Fibroblast of upper back skin (primary cell): ENCODE measurements at regions not wholly inside any gene's neighbourhood (a gene's known extent, or its start where the extent isn't known, plus 50 kb on each side); places are given as distances from the start of the nearest gene placed in this dataset.

Experiments used
- DNase-seq: peaks from one replicate; pipeline ENCODE4 v3.0.0-alpha.2; 2013

DNA sequence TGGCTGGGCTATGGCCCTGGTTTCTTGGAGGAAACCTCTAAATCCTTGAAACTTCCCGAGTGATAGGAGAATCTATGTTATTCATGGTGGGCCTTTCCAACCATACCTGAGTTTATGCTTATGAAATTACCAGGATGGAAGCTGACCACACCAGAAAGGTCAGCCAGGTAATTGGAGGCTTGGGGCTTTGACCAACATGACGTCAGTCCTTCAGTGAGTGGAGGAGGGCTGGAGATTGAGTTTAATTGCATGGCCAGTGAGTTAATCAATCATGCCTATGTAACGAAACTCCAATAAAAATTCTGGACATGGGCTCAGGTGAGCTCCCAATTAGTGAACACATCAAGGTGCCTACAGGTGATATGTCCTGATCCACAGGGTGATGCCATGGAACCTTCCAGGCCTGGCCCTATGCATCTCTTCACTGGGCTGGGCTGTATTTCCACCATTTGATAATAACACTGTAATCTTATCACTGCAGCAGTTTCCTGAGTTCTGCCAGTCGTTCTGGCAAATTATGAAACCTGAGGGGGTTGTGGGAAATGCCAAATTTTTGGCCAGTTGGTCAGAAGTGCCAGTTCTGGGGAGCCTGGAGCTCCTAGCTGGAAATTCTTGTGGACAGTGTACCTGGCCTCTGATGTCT lies 106.5 kb downstream of the CDH26 start:
- DNase-seq = no peak

DNA sequence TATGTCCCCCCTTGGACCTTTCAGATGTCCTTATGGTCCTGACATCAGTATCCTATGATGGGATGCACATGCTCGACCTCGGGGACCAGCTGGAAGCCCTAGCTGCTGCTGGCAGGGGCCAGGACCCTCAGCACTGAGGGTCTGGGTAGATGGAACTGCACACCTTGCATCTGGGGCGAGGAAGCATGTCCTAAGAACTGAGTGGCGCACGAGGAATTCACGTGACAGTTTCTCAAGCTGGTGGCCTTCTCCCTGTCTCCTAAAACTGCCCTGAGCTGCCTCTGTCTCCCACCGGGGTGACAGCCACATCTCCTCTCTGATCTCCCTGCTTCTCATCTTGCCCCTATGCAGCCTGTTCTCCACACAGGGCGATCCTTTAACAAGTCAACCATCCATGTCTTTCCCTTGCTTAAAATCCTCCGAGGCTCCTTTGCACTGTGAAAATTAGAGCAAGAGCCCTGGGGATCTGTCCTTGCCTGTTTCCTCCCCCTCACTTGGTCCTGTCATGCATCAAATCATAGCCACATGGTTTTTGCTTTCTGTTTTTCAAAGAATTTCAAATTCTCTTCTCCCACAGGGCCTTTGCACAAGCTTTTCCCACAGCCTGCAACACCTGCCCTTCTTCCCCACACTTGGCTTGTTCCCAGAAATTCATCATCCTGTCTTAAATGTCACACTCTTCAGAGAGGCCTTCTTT lies 107.7 kb downstream of the CDH26 start:
- DNase-seq = no peak

GRCh38 chr20:60066438-60066823 lies 108.2 kb downstream of the CDH26 start:
- DNase-seq = no peak

DNA sequence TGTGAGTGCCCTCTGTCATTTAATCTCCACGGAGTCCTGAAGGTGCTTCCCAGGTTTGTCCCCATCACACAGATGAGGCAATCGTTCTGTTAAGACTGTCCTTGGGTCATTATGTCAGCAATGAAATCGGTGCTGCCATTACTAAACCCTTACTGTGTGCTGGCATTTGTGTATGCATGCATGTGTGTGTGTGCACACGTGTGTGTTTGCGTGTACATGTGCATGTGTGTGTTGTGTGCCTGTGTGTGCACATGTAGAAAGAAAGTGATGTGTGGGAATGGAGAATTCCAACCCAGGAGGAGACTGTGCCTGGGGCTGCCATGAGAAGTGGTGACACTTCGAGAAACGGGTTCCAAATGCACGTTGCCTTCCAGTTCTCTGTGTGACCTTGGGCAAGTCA lies 110.3 kb downstream of the CDH26 start:
- DNase-seq = no peak

DNA sequence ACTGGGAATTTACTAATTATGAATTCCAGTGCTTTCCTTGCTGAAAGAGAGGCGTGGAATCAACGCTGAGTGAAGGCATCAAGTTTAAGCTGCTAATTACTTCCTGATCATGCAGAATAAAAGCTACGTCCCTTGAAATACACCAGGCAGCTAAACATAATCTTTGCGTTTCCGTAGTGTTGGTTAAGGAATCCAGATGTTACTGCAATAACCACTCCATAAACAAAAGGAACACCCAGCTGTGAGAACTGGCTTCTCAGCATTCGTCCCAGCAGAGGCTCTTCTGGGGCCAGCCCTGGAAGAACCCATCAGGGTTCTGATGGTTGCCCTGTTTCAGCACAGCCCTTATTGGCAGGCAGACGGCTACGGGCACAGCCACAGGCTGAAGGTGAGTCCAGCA lies 111.4 kb downstream of the CDH26 start:
- DNase-seq = no peak

- no peak for DNase-seq
Observed at GRCh38 chr20:60070791-60071190, 112.6 kb downstream of the CDH26 start.

DNA sequence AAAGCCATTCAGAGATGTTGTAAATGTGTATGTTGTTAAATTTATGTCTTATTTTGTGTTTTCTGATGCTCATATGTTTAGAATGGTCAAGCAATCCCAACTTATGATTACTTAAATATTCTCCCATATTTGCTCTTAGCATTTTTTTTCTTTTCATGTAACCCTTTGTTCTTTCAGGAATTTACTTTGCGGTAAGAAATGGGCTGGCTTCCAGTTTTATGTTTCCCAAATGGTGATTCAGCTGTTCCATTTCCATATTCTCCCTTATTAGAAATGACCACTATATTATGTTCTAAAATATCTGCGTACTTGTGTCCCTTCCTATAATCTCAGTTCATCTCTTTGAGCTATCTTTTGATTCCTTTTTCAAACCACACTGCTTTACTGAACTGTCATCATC lies 113.7 kb downstream of the CDH26 start:
- peak; percentile 76 for DNase-seq

- no peak for DNase-seq
Observed at GRCh38 chr20:60073086-60073485, 114.9 kb downstream of the CDH26 start.

DNA sequence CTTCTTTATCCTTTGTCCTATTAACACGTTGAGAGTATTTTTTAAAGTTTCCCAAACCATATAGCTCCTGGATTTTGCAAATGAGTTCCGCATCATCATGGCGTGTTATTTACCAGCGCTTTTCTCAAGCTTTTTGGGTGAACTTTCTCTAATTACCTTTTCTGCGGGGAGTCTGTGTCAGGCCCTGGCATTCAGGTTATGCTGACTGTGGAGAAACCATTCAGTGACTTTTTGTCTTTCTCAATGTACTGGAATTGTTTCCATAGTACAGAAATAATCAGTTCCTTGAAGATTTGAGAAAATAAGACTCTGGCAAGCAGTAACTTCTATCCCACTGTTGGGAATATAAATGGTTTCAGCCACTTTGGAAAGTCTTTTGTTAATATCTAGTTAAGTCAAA lies 115.3 kb downstream of the CDH26 start:
- no peak for DNase-seq

- DNase-seq = no peak
Observed at GRCh38 chr20:60074276-60074675, 116.1 kb downstream of the CDH26 start.

GRCh38 chr20:60078351-60079250 lies 120.4 kb downstream of the CDH26 start:
- DNase-seq = no peak

GRCh38 chr20:60080401-60080800 lies 122.2 kb downstream of the CDH26 start:
- DNase-seq = no peak

- no peak for DNase-seq
Observed at GRCh38 chr20:60085551-60086132, 127.4 kb downstream of the CDH26 start.

- DNase-seq = no peak
Observed at GRCh38 chr20:60086821-60087562, 128.8 kb downstream of the CDH26 start.

DNA sequence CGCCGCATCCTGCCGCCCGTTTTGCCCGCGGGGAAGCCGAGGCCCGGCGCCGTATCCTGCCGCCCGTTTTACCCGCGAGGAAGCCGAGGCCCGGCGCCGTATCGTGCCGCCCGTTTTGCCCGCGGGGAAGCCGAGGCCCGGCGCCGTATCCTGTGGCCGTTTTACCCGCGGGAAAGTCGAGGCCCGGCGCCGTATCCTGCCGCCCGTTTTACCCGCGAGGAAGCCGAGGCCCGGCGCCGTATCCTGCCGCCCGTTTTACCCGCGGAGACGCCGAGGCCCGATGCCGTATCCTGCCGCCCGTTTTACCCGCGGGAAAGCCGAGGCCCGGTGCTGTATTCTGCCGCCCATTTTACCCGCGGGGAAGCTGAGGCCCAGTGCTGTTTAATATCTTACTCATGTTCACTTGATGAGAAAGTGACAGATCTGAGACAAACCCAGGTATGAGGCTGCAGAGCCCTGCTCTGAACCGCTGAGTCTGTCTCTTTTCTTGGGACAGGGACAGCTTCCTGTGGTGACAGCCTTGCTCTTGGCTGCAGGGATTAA lies 129.4 kb downstream of the CDH26 start:
- no peak for DNase-seq

DNA sequence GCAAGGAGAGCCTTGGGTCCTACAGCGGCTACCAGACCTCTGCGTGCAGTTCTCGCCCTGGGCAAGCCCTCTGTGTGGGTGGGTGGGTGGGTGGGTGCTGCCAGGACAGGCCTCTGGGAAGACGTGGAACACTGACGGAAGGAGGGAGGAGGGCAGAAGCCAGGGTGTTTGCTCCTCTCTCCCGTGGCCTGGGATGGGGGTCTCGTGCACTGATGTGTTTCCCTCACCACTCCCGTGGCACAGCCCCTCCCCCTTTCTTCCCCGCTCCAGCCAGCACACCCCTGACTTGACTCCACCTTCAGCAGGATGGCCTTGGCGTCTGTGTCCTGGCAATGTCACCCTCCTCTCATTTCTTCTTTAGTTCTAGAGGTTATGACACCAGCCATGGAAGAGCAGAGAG lies 130.0 kb downstream of the CDH26 start:
- no peak for DNase-seq

GRCh38 chr20:60090631-60091030 lies 132.4 kb downstream of the CDH26 start:
- DNase-seq = no peak

DNA sequence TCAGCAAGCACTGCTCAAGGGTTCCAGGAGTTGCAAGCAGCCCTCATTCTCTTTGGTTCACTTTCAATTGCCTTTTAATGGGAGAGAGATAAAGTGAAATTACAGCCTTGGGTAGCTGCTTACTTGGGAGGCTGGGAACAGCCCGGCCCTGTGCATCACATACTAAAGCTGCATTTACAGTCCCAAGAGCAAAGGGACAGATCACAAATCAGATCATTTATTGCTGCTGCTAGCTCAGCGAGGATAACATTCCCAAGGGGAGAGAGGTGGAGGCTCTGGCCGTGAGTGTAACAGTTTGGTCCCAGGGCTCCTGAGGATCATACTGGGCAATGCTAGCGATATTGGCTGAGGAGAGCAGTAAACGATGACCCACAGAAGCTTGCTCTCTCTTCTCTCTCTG lies 133.1 kb downstream of the CDH26 start:
- DNase-seq = no peak

GRCh38 chr20:60091861-60092260 lies 133.6 kb downstream of the CDH26 start:
- no peak for DNase-seq

- DNase-seq = no peak
Observed at GRCh38 chr20:60092729-60093128, 134.5 kb downstream of the CDH26 start.

- peak; percentile 71 for DNase-seq
Observed at GRCh38 chr20:60095456-60095855, 137.2 kb downstream of the CDH26 start.

- DNase-seq = no peak
Observed at GRCh38 chr20:60096166-60096565, 137.9 kb downstream of the CDH26 start.
